Stimulated activated CD8-positive, alpha-beta memory T cell treated with anti-CD3 and anti-CD28 coated beads, Interleukin-7, amount 100 ng/mL, for 24 hours (primary cell): ENCODE measurements at regions not wholly inside any gene's neighbourhood (a gene's known extent, or its start where the extent isn't known, plus 50 kb on each side); places are given as distances from the start of the nearest gene placed in this dataset.
"Not testable (repeated sequence)": the region's sequence is repeated elsewhere in the genome, so short reads cannot be mapped to it uniquely, and the experiment has no call there.

ENCODE experiments used
- DNase-seq: peaks from one replicate; pipeline ENCODE4 v3.0.0-alpha.2; 2020; ENCODE audit warnings: low read depth

DNA sequence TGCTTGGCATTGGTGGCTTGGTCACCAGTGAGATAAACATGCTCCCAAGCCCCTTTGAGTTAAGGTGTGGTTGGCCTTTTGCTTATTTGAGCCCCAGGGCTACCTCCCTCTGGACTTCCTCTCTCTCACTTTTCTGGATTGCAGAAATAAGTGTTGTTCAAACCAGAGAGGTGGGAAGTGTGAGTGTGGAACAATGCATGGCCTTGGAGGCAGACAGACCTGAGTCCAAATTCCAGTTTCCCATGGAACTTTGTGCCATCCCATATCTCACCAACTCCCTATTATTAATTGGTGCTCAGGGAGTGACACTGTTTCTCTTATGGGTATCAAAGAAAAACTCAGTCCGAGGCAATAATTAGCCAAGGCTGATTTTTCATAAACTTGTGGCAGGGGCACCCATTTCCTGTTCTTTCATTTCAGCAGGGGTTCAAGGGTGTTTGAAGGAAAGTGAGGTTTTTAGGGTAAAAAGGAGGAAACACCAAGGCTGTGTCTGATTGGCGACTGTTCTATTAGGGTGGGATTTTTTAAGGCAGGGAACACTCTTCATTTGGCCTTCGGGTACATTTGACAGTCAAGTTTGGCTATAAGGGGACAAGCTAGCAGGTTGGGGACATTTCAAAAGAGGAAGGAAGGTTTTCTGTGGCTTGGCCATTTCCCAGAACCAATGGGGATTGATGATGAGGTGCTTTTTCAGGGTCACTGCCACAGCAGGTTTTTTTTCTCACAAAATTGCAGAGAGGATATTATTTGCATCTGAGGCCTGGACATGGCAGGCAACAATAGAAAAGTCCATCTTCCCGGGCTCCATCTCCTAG lies 148.8 kb upstream of the NPY start:
- DNase-seq = no peak

DNA sequence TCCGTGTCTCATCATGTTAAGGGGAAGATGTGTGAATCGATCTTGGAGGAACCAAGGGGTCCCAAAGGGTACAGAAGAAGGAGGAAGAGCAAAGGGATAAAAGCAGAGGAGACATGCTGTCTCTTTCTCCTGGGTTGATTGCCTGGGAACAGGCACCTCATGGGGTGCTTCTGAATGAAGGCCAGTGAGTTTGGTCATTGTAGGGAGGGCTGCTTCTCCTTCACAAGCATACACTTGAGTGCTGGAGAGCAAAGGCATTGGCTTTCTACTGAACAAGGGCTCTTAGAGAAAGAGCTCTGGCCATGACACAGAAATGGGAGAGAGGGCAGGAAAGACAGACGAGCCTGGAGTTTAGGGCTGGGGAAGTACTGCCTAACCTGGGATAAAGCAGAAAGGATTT lies 146.7 kb upstream of the NPY start:
- no peak for DNase-seq

DNA sequence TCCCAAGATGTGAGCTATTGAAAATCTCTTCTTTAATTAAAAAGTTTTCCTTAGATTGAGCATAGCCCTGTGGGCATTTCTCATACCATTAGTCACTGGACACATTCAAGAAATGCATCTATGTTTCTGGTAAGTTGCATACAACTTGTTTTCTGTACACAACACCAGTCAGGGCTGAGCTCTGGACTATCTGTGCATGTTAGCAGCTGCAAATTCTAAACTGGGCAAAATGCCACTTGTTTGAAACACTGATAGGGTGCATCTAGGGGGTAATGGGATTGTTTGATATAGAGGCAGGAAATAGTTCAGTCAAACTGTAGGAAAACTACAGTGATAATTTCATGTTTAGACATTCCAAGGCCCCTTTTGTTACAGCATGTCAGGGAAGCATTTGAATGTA lies 145.6 kb upstream of the NPY start:
- no peak for DNase-seq

DNA sequence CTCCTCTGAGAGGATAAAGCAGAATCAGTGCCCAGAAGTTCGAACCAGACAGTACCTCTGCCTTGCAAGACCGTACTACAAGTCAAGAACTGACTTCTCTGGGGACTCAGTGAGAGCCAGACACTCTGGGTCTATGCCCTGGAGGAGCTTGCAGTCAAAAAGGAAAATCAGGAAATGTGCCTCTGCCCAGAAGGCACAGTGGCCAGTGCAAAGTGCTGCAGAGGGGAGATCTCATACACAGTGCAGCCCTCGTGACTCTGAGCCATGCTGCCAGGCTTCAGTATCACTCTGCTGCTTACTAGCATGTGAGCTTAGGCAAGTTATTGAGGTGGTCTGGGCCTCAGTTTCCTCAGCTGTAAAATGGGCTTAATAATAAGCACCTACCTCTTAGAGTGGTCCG lies 144.0 kb upstream of the NPY start:
- no peak for DNase-seq

DNA sequence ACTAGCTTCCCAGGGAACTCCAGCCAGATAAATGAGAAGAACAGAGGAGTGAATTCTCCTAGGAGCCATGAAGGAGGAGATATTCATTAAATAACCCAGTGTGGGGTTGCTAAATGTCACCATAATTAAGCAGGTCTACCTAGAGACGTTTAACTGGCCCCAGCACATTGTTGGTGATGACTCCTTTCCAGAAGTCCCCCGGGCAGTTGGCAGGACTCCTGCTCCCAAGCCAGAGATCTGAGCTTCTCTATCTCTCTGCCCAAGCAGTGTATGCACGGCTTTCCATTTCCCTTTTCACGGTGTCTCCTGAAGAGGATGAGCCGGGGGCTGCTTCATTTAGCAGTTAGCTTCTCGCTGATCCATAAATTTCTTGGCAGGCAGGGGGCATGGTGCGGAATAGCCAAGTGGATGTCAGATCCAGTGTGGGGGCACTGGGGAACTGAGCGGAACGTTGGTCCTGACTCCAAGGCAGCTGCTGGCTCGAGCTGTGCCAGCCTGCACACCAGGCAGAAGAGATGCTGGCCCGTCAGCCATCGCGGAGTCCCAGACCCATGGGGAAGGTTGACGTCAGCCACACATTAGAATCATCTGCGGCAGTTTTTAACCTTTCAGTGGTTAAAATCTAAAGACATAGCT lies 142.0 kb upstream of the NPY start:
- no peak for DNase-seq

DNA sequence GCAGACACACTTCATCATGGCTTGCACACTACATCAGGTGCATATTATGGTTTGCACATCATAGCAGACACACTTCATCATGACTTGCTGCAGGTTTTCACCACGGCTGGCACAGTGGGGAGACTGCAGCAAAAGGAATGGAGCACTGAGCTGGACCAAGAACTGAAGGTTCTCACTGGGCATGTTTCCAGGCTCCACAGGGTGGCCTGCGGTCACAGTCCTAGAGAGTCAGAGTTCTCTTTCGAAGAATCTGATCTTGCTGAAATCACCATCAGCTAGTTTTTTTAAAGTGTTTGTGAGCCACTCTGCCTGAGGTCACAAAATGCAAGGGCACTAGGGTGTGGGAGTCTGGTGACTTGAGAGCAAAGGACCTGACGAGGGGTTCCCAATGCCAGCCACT lies 140.4 kb upstream of the NPY start:
- DNase-seq = no peak

DNA sequence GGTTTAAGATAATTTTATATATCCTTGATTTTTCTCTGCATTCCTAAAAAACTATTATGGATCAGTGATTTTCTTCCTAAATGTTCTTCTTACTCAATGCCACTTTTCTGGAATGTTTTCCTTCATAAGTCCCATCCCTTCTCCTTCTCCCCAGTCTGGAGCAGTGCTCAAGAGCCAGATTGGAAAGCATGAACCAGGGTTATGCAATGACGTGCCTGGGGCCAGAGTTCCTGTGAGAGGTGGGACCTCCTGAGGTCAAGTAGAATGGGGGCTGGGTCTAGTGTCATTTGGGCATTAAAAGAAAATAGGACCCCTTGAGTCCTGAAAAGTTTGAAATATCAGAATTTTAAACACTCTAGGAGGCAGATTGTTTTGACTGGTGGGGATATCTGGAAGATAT lies 132.0 kb upstream of the NPY start:
- no peak for DNase-seq

DNA sequence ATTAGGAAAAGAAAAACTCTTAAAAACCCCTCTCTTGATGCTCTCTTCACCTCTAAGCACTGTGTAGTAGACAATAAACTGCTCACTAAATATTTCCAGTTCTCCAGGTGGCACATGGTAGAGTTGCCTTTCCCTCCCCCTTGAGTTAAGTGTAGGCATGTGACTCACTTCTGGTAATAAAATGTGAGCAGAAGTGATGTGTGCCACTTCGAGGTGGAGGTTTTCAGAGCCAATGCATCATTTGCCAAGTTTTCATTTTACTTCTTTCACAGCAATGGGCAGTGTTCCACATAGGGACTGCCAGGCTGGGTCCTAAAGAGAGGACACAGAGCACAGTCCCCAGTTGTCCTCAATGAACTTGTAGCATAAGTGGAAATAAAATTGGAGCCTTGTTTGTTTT lies 131.6 kb upstream of the NPY start:
- DNase-seq = no peak

DNA sequence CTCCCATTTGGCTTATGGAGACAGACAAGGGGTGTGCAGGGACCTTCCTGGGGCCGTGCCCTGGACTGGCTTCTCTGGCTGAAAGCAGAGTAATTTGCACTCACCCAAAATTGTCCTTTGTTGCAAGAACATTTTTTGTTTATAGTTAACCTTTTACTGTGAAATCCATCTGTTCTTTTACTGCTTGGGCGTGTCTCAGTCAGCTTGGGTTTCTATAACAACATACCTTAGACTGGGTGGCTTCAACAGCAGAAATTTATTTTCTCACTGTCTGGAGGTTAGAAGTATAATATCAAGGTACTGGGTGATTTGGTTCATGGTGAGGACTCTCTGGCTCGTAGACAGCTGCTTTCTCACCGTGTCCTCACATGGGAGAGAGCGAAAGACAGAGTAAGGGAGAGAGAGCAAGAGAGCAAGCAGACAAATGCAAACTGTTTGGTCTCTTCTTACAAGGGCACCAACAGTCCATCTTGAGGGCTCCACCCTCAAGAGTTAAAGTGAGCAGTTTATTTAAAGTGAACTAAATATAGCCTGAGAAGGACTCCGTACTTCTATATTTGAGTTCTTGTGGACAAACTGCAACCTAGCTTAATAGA lies 131.0 kb upstream of the NPY start:
- DNase-seq = no peak

DNA sequence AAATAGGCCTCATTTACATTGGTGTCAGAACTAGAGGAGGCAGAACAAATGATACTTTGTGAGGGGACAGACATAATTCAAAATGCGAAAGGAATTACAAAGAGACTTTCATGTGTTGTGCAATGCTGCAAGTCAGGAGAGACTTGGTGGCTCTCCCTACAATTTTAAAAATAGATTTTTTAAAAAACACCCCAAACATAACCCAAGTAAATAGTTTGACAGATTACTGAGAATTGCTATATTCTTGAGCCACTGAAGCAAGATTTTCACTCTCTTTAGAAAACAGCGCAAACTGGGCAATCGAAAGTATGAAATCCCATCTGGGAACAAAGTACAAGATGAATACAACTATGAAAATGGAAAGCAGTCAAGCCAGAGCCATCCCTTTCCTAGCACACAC lies 126.3 kb upstream of the NPY start:
- no peak for DNase-seq

DNA sequence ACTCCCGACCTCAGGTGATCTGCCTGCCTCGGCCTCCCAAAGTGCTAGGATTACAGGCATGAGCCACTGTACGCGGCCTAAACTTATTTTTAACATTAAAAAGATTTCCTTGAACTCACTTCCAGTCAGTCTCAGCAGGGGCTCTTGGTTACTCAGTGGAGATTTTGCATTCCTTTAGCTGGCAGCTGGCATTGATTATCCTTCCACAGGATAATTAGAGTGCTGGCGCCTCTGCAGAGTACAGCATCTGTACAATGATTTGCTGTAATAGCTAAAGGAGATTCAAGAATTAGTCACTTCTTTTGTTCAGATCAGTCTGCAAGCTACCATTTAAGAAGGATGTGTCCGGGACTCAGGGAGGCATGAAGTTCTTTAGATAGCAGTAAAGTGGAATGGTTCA lies 125.0 kb upstream of the NPY start:
- no peak for DNase-seq

DNA sequence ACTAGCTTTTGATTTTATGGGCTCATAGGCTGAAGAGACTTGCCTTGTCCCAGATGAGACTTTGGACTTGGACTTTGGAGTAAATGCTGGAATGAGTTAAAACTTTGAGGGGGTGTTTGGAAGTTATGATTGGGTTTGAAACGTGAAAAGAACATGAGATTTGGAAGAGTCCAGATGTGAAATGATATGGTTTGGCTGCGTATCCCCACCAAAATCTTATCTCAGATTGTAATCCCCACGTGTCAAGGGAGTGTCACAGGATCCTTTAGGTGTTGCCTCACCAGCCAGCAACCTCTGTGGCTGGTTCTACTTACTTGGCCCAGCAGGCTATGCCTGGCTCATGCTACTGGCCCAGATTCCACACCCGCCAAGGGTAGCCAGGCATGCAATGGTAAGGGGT lies 119.6 kb upstream of the NPY start:
- DNase-seq = no peak

DNA sequence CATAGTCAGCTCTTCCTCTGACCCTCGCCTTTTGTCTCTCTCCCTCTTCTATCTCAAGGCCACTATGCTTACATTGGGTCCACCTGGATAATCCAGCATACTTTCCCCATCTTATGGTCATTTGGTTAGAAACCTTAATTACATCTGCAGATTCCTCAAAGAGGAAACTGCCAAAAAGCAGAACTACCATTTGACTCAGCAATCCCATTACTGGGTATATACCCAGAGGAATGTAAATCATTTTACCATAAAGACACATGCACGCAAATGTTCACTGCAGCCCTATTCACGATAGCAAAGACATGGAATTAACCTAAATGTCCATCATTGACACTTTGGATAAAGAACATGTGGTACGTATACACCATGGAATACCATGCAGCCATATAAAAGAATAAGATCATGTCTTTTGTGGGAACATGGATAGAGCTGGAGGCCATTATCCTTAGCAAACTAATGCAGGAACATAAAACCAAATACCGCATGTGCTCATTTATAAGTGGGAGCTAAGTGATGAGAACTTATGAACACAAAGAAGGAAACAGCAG lies 114.8 kb upstream of the NPY start:
- DNase-seq = no peak

DNA sequence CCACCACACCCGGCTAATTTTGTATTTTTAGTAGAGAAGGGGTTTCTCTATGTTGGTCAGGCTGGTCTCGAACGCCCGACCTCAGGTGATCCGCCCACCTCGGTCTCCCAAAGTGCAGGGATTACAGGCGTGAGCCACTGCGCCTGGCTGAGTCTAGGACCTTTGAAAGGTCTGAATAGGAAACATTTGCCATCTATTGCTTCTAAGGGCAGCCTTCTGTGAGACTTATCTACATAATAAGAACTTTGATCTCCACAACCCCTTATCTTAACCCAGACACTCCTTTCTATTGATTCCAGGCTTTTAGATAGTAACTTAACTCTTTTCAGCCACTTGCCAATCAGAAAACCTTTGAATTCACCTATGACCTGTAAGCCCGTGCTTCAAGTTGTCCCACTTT lies 112.0 kb upstream of the NPY start:
- not testable (repeated sequence) for DNase-seq

DNA sequence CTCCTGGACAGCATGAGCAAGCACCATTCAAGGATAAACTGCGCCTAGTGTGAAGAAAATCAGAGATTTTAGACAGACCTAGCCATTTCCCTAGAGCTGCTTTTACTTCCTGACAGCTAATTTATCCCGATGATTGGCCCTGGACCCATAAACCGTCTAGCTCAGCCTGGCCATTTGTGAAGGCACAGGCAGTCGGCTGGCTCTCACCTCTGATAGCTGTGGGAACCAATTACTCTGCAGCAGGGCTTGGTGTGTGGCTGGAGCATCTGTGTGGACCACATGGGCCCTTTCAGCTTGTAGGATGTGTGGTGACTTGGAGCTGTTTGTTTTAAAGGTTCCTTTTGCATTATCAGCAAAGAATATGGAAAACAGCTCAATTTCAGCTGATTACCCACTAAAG lies 111.1 kb upstream of the NPY start:
- no peak for DNase-seq

DNA sequence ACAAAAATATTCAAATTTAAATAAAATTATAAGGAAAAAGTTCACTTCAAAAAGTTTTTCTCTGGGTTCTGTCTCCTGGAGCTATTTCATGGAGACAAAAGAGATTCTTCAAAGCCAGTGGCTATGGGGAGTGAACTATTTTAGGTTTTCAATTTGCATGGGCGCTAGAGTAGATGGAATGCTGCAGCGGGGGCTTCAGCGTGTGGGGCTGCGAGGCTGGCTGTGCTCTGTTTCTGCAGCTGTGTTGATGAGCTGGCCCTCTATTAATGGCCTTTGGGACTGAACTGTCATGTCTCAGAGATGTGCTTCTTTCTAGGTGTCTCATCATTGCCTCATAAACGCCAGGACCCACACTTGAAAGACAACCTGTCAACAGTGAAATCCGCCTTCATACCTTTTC lies 108.4 kb upstream of the NPY start:
- DNase-seq = no peak

DNA sequence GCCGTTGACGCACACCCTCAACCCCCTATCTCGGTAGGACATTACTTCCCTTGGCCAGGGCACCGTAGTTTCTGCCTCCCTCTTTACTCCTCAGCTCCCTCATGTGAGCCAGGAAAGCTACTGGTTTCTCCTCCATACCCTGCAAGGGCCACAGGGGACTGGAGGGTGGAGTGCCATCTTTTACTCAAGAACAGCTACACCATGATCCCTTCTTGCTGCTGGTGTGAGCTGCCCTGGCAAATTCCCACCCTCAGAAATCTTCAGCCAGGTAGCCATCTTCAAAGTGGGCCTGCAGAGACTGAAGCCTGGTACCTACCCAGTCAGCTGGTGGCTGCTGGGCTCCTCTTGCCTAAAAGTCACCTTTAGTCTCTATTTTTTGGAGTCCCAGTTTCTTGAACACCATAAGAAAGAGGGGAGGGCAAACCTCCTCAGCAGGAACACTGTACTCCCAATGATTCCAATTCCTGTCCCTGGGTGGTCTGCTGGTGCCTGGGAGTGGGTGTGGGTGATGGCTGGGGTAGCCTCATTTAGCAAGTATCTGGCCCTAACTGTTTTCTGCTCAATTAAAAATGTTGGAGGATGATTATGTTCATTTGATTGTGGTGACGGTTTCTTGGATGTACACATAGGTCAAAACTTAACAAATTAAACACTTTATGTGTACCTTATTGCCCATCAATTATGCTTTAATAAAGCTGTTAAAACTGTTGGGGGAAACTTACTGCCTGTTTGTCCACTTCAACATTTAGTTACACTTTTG lies 105.0 kb upstream of the NPY start:
- DNase-seq = no peak

DNA sequence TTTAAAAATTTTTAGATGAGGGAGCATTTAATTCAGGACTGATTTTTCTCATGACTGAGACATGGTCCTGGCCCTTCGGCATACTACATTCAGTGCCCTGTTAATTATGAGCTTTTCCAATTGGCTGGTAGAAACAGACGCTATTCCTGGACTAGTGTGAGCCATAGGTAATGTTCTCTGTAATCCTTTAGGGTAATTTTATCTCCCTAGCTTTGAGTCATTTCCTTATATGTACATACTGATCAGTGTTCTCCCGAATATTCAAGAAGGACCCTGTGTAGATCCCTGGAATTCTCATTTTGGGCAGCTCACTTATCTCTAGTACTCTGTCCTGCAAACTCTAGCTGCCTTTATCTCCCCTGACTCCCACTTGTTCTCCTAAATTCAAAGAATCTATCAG lies 92.6 kb upstream of the NPY start:
- DNase-seq = no peak

DNA sequence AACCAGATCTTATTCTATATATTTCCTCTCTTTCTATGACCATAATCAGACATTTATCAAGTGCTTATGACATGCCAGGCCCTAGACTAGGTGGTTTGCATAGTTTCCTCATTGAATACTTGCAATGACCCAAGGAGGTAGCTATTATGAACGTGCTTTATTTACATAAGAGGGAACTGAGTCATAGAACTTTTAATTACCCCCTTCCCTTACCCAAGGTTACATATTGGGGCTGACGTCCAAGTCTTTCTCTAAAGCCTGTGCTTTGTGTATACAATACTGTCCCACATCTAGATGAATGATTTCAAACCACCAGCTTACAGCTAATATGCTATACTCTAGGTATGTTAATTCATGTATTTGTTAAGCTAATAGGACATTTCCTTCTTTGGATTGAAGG lies 91.9 kb upstream of the NPY start:
- no peak for DNase-seq

DNA sequence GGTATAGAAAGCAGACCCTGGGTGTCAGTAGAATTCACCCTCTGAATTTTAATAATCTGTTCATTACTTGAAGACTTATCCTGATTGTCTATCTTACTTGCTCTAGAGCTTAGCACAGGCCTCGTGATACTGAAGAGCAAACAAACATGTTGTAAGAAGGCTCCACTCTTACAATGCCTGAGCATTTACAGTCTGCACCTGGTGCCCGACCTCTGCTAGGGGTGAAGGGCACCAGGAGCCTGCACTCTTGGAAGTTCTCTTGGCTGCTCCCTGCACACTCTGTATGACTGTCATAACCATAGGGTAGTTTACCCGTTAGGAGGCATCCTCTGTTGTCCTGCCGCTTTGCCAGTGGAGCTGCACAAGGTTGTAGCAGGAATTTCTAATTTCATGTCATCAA lies 91.3 kb upstream of the NPY start:
- no peak for DNase-seq

DNA sequence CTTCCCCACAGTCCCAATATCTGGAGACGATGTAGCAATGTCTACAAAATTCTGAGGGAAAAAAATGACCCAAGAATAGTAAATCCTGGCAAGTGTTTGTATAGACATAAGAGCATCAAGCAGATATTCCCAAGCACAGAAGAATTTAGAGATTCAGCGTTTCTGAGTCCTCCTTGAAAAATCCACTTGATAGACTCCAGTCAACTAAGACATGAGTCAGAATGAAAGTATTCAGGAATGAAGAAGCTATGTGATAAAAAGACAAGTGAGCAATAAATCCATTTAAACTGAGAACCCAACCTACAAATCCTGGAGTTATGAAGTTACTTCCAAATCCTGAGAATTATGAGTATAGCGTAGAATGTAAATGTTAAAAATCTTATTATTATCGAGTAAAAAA lies 86.1 kb upstream of the NPY start:
- no peak for DNase-seq

DNA sequence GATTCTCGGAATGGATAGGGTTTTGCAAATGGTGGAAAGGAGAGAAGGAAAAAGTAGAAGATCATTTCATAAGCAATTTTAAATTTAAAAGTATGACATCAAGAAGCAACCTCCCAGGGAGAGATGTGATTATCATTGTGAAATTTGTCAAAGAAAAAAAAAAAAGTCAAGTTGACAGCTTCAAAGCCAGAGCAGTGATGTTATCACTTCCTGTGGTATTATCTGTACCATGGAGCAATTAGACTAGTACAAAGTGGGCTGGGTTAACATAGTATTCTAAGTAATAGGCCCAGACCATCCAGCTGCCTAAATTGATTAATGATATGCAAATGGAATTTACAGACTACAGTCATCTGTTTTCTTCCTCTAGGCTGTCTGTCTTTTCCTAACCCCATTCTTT lies 84.0 kb upstream of the NPY start:
- DNase-seq = no peak
